HEK293T (cell line): ENCODE measurements at regions not wholly inside any gene's neighbourhood (a gene's known extent, or its start where the extent isn't known, plus 50 kb on each side); places are given as distances from the start of the nearest gene placed in this dataset.

Experiments used
- ARNT ChIP-seq: fragments of 450-650 bp; IDR thresholded peaks from 2 replicates; pipeline ENCODE4 v1.6.1; 2017; ENCODE audit warnings: mild to moderate bottlenecking
- BHLHE40 ChIP-seq: fragments of 450-650 bp; IDR thresholded peaks from 2 replicates; pipeline ENCODE4 v1.6.1; 2016; ENCODE audit warnings: mild to moderate bottlenecking, moderate library complexity, borderline replicate concordance
- CTBP1 ChIP-seq: fragments of 450-650 bp; IDR thresholded peaks from 2 replicates; pipeline ENCODE4 v1.6.1; 2016; ENCODE audit warnings: borderline replicate concordance
- ELF4 ChIP-seq: fragments of 450-650 bp; IDR thresholded peaks from 2 replicates; pipeline ENCODE4 v1.6.1; 2017; ENCODE audit warnings: antibody characterized with exemption
- FOXA1 ChIP-seq: fragments of 450-650 bp; IDR thresholded peaks from 2 replicates; pipeline ENCODE4 v1.6.1; 2016; ENCODE audit warnings: mild to moderate bottlenecking
- FOXK2 ChIP-seq: fragments of 450-650 bp; IDR thresholded peaks from 2 replicates; pipeline ENCODE4 v1.6.1; 2016; ENCODE audit warnings: mild to moderate bottlenecking
- FOXM1 ChIP-seq: fragments of 450-650 bp; IDR thresholded peaks from 2 replicates; pipeline ENCODE4 v1.6.1; 2017; ENCODE audit warnings: mild to moderate bottlenecking, borderline replicate concordance
- HDGF ChIP-seq: fragments of 450-650 bp; IDR thresholded peaks from 2 replicates; pipeline ENCODE4 v1.6.1; 2017; ENCODE audit warnings: antibody characterized with exemption, borderline replicate concordance
- L3MBTL2 ChIP-seq: fragments of 450-650 bp; conservative IDR thresholded peaks from 2 replicates; pipeline ENCODE4 v1.6.1; 2016; ENCODE audit warnings: mild to moderate bottlenecking
- LEF1 ChIP-seq: fragments of 450-650 bp; IDR thresholded peaks from 2 replicates; pipeline ENCODE4 v1.6.1; 2017; ENCODE audit warnings: mild to moderate bottlenecking, borderline replicate concordance
- NFRKB ChIP-seq: fragments of 450-650 bp; IDR thresholded peaks from 2 replicates; pipeline ENCODE4 v1.6.1; 2016; ENCODE audit warnings: mild to moderate bottlenecking, moderate library complexity
- SP1 ChIP-seq: fragments of 450-650 bp; IDR thresholded peaks from 2 replicates; pipeline ENCODE4 v1.6.1; 2017
- ZNF384 ChIP-seq: fragments of 450-650 bp; IDR thresholded peaks from 2 replicates; pipeline ENCODE4 v1.6.1; 2016
- TF ChIP-seq, protein P1 (sequence below): fragments of 450-650 bp; IDR thresholded peaks from 2 replicates; pipeline ENCODE4 v1.6.1; 2016

GRCh38 chr1:72432645-72433267 is 150.4 kb upstream of the NEGR1 start:
- TF ChIP-seq NFRKB = no peak
- no peak for TF ChIP-seq FOXM1
- TF ChIP-seq ELF4 = no peak
- TF ChIP-seq FOXA1 = no peak
- TF ChIP-seq LEF1 = no peak
- TF ChIP-seq BHLHE40 = no peak
- no peak for TF ChIP-seq ZNF384
- TF ChIP-seq ARNT = no peak
- TF ChIP-seq, protein P1, sequence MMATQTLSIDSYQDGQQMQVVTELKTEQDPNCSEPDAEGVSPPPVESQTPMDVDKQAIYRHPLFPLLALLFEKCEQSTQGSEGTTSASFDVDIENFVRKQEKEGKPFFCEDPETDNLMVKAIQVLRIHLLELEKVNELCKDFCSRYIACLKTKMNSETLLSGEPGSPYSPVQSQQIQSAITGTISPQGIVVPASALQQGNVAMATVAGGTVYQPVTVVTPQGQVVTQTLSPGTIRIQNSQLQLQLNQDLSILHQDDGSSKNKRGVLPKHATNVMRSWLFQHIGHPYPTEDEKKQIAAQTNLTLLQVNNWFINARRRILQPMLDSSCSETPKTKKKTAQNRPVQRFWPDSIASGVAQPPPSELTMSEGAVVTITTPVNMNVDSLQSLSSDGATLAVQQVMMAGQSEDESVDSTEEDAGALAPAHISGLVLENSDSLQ = no peak
- no peak for TF ChIP-seq L3MBTL2
- no peak for TF ChIP-seq HDGF
- TF ChIP-seq CTBP1 = no peak
- no peak for TF ChIP-seq FOXK2
- TF ChIP-seq SP1 = no peak
